ENCODE measurements at regions not wholly inside any gene's neighbourhood (a gene's known extent, or its start where the extent isn't known, plus 50 kb on each side); places are given as distances from the start of the nearest gene placed in this dataset.

DNA sequence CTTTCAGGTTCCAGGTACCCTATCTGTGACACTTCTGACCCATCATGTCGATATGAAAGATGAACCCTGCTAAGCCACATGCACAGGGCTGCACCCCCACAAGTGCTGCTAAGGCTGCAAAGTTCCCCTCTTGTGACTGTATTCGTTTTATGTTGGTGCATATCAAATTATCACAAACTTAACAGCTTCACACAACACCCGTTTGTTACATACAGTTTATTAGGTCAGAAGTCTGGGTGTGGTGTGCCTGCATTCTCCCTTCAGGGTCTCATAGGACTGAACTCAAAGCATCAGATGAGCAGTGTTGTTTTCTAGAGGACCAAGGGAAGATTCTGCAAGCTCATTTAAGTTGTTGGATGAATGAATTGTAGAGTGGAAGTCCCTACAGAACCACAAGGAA is 199.4 kb downstream of the ANAPC1 start:
- TF ChIP-seq, protein P1, sequence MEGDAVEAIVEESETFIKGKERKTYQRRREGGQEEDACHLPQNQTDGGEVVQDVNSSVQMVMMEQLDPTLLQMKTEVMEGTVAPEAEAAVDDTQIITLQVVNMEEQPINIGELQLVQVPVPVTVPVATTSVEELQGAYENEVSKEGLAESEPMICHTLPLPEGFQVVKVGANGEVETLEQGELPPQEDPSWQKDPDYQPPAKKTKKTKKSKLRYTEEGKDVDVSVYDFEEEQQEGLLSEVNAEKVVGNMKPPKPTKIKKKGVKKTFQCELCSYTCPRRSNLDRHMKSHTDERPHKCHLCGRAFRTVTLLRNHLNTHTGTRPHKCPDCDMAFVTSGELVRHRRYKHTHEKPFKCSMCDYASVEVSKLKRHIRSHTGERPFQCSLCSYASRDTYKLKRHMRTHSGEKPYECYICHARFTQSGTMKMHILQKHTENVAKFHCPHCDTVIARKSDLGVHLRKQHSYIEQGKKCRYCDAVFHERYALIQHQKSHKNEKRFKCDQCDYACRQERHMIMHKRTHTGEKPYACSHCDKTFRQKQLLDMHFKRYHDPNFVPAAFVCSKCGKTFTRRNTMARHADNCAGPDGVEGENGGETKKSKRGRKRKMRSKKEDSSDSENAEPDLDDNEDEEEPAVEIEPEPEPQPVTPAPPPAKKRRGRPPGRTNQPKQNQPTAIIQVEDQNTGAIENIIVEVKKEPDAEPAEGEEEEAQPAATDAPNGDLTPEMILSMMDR (IDR thresholded peaks at IDR 0.05): no peak
- TF ChIP-seq EP300 (IDR thresholded peaks at IDR 0.05): no peak

Measured in sigmoid colon (tissue), 4 donors.